DND-41 (cell line): ENCODE measurements at regions not wholly inside any gene's neighbourhood (a gene's known extent, or its start where the extent isn't known, plus 50 kb on each side); places are given as distances from the start of the nearest gene placed in this dataset.

ENCODE experiments used
- CTCF ChIP-seq: IDR thresholded peaks from 2 replicates; pipeline ENCODE4 v1.5.1; 2012; ENCODE audit warnings: borderline replicate concordance, low read length, moderate library complexity, mild to moderate bottlenecking; ENCODE audit not compliant: poor library complexity, severe bottlenecking; ENCODE audit errors: extremely low read depth
- EZH2 ChIP-seq: IDR thresholded peaks from 3 replicates; pipeline ENCODE4 v1.6.1; 2012; ENCODE audit warnings: borderline replicate concordance, low read depth, mild to moderate bottlenecking, moderate library complexity, low read length, inconsistent platforms; ENCODE audit not compliant: severe bottlenecking

DNA sequence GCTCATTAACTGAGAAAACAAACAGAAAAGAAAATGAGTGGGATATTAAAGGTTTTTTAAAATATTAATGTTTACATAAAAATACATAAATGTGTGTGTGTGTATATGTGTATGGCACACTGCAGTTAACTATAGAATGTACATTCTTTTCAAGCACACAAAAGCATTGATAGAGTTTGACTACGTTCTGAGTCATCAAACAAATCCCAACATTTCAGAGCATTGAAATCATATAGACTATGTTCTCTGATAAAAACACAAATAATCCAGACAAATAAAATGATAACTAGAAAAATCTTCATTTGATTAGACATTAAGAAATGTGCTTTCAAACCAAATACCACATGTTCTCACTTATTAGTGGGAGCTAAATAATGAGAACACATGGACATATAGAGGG is 84.3 kb upstream of the CELF4 start:
- TF ChIP-seq CTCF, result no peak
- TF ChIP-seq EZH2, result no peak
